H1 (cell line): ENCODE measurements at regions not wholly inside any gene's neighbourhood (a gene's known extent, or its start where the extent isn't known, plus 50 kb on each side); places are given as distances from the start of the nearest gene placed in this dataset.

Source experiments
- CTCF ChIA-PET: fragments of 300-600 bp; sonication (Branson Sonifier 250); formaldehyde crosslinking; loops from one replicate; lab custom pipeline; 2021; ENCODE audit not compliant: partially characterized antibody; lab: Charles Lee
- POLR2A ChIA-PET: fragments of 300-600 bp; sonication (Branson Sonifier 250); formaldehyde crosslinking; loops from one replicate; lab custom pipeline; 2021; ENCODE audit warnings: inconsistent platforms; ENCODE audit not compliant: partially characterized antibody; lab: Charles Lee
- DNase-seq, 2 experiments: peaks; one replicate each; pipeline versions ENCODE4 v3.0.0 to v3.0.0-alpha.2; 2010 to 2022; ENCODE audit warnings: low spot score in 2 of 2, low read depth in 1 of 2, mixed read lengths in 1 of 2
- FAIRE-seq: peaks from 2 replicates; lab custom pipeline; 2011; peaks lifted over from hg19 to GRCh38; lab: Jason Lieb, UNC
- H2AFZ ChIP-seq: 2 replicates; pipeline ENCODE4 v1.8.1; 2012; ENCODE audit warnings: low read length, inconsistent platforms
- H2AK5ac ChIP-seq: 2 replicates; pipeline ENCODE4 v1.6.1; 2013; ENCODE audit warnings: low read depth, low read length
- H2BK120ac ChIP-seq: replicated peaks from 2 replicates; pipeline ENCODE3; 2013; ENCODE audit warnings: low read depth, low read length, inconsistent platforms
- H2BK12ac ChIP-seq: 2 replicates; pipeline ENCODE4 v1.6.1; 2013; ENCODE audit warnings: low read depth, low read length
- H2BK15ac ChIP-seq: 2 replicates; pipeline ENCODE4 v1.6.1; 2013; ENCODE audit warnings: low read length
- H2BK20ac ChIP-seq: 2 replicates; pipeline ENCODE4 v1.6.1; 2013; ENCODE audit warnings: low read length
- H2BK5ac ChIP-seq: 2 replicates; pipeline ENCODE4 v1.6.1; 2013; ENCODE audit warnings: low read depth, low read length
- H3K14ac ChIP-seq: 2 replicates; pipeline ENCODE4 v1.6.1; 2013; ENCODE audit warnings: inconsistent platforms; ENCODE audit not compliant: insufficient read length
- H3K18ac ChIP-seq: 2 replicates; pipeline ENCODE4 v1.6.1; 2013; ENCODE audit warnings: low read length; ENCODE audit errors: extremely low read depth
- H3K23ac ChIP-seq: 2 replicates; pipeline ENCODE4 v1.6.1; 2013; ENCODE audit warnings: inconsistent platforms; ENCODE audit not compliant: insufficient read length
- H3K23me2 ChIP-seq: 2 replicates; pipeline ENCODE4 v1.6.1; 2013; ENCODE audit warnings: low read depth, low read length
- H3K27ac ChIP-seq: 2 replicates; pipeline ENCODE4 v1.6.1; 2011; ENCODE audit warnings: low read depth, low read length, inconsistent platforms
- H3K27me3 ChIP-seq, 4 experiments: replicated peaks in 1 of 4; 1 replicate in 1 of 4; 2 replicates in 3 of 4; pipeline versions ENCODE4 v1.6.1 to v1.8.1; 2011 to 2013; ENCODE audit warnings: low read length in 3 of 4, mild to moderate bottlenecking in 3 of 4, inconsistent platforms in 2 of 4, mixed read lengths in 2 of 4, moderate library complexity in 1 of 4; ENCODE audit not compliant: control insufficient read depth in 3 of 4, insufficient read depth in 3 of 4; ENCODE audit errors: extremely low read depth in 1 of 4
- H3K36me3 ChIP-seq, 4 experiments: 2 replicates each; pipeline versions ENCODE4 v1.6.1 to v1.8.1; 2011 to 2013; ENCODE audit warnings: mild to moderate bottlenecking in 4 of 4, low read length in 3 of 4, moderate library complexity in 2 of 4, control low read depth in 1 of 4, inconsistent platforms in 1 of 4; ENCODE audit not compliant: insufficient read depth in 4 of 4, control insufficient read depth in 2 of 4
- H3K4ac ChIP-seq: replicated peaks from 2 replicates; pipeline ENCODE3; 2013; ENCODE audit warnings: low read length, low read depth, mixed read lengths, inconsistent platforms; ENCODE audit not compliant: insufficient read length
- H3K4me1 ChIP-seq, 4 experiments: replicated peaks in 1 of 4; 1 replicate in 1 of 4; 2 replicates in 3 of 4; pipeline versions ENCODE4 v1.6.1 to v1.8.1; 2011 to 2013; ENCODE audit warnings: low read length in 3 of 4, inconsistent platforms in 2 of 4, mixed read lengths in 1 of 4; ENCODE audit not compliant: insufficient read depth in 4 of 4, control insufficient read depth in 3 of 4
- H3K4me2 ChIP-seq, 2 experiments: 2 replicates each; pipeline versions ENCODE4 v1.6.1 to v1.8.1; 2011 to 2013; ENCODE audit warnings: low read depth in 2 of 2, low read length in 2 of 2, control low read depth in 1 of 2, inconsistent platforms in 1 of 2, mild to moderate bottlenecking in 1 of 2; ENCODE audit not compliant: insufficient read depth in 1 of 2
- H3K4me3 ChIP-seq, 4 experiments: fragments of 200-600, 300-600 bp in 1 of 4; sonication (generic), shearing (Covaris generic), sonication (Bioruptor Twin) in 1 of 4; 2 replicates each; pipeline versions ENCODE4 v1.5.1 to v1.8.1; 2011 to 2016; ENCODE audit warnings: low read length in 4 of 4, low read depth in 3 of 4, control low read depth in 2 of 4, inconsistent platforms in 2 of 4, mild to moderate bottlenecking in 2 of 4, mixed read lengths in 1 of 4, moderate library complexity in 1 of 4; ENCODE audit not compliant: insufficient read depth in 2 of 4; ENCODE audit errors: extremely low read depth in 1 of 4
- H3K56ac ChIP-seq: replicated peaks from 2 replicates; pipeline ENCODE3; 2013; ENCODE audit warnings: low read depth, mild to moderate bottlenecking, mixed read lengths, low read length, inconsistent platforms; ENCODE audit not compliant: insufficient read length
- H3K79me1 ChIP-seq: 2 replicates; pipeline ENCODE4 v1.6.1; 2013; ENCODE audit warnings: low read depth, low read length, control low read depth
- H3K79me2 ChIP-seq, 2 experiments: 2 replicates each; pipeline versions ENCODE4 v1.6.1 to v1.8.1; 2012 to 2013; ENCODE audit warnings: low read length in 2 of 2, mild to moderate bottlenecking in 2 of 2, inconsistent platforms in 1 of 2; ENCODE audit not compliant: insufficient read depth in 2 of 2, control insufficient read depth in 1 of 2
- H3K9ac ChIP-seq, 4 experiments: replicated peaks in 1 of 4; 1 replicate in 1 of 4; 2 replicates in 3 of 4; pipeline versions ENCODE4 v1.6.1 to v1.8.1; 2011 to 2013; ENCODE audit warnings: low read depth in 3 of 4, low read length in 3 of 4, control low read depth in 2 of 4, mild to moderate bottlenecking in 2 of 4, moderate library complexity in 2 of 4, inconsistent platforms in 1 of 4; ENCODE audit errors: extremely low read depth in 1 of 4
- H3K9me3 ChIP-seq, 2 experiments: 2 replicates each; pipeline versions ENCODE4 v1.6.1 to v1.8.1; 2012 to 2013; ENCODE audit warnings: mild to moderate bottlenecking in 2 of 2, moderate library complexity in 2 of 2, control low read depth in 1 of 2, inconsistent platforms in 1 of 2, low read depth in 1 of 2, low read length in 1 of 2, mixed read lengths in 1 of 2; ENCODE audit not compliant: insufficient read depth in 2 of 2
- H4K20me1 ChIP-seq, 2 experiments: replicated peaks in 1 of 2; 2 replicates each; pipeline versions ENCODE3 to v1.8.1; 2011 to 2013; ENCODE audit warnings: inconsistent platforms in 2 of 2, low read length in 2 of 2, mild to moderate bottlenecking in 1 of 2; ENCODE audit not compliant: insufficient read depth in 2 of 2, control insufficient read depth in 1 of 2
- H4K5ac ChIP-seq: 2 replicates; pipeline ENCODE4 v1.6.1; 2013; ENCODE audit warnings: low read length, low read depth, mixed read lengths, inconsistent platforms; ENCODE audit not compliant: insufficient read length
- H4K8ac ChIP-seq: 2 replicates; pipeline ENCODE4 v1.8.0; 2013; ENCODE audit warnings: mild to moderate bottlenecking, moderate library complexity, low read length, inconsistent platforms; ENCODE audit not compliant: insufficient read depth; ENCODE audit errors: extremely low read depth
- H4K91ac ChIP-seq: replicated peaks from 2 replicates; pipeline ENCODE3; 2013; ENCODE audit warnings: low read length, mixed read lengths, inconsistent platforms; ENCODE audit not compliant: insufficient read length
- CEBPB ChIP-seq: IDR thresholded peaks from 2 replicates; pipeline ENCODE4 v1.6.1; 2012; ENCODE audit warnings: low read depth, low read length
- CREB1 ChIP-seq: IDR thresholded peaks from 2 replicates; pipeline ENCODE4 v1.6.1; 2012; ENCODE audit warnings: inconsistent platforms
- CTBP2 ChIP-seq: IDR thresholded peaks from 2 replicates; pipeline ENCODE4 v1.7.0; 2011; ENCODE audit warnings: borderline replicate concordance, mild to moderate bottlenecking, moderate library complexity, mixed read lengths, low read length; ENCODE audit not compliant: insufficient read depth, insufficient read length
- E2F6 ChIP-seq: IDR thresholded peaks from 2 replicates; pipeline ENCODE4 v1.6.1; 2012; ENCODE audit warnings: inconsistent platforms
- MAX ChIP-seq: IDR thresholded peaks from 2 replicates; pipeline ENCODE4 v1.6.1; 2012; ENCODE audit warnings: inconsistent platforms
- RFX5 ChIP-seq: IDR thresholded peaks from 2 replicates; pipeline ENCODE4 v1.6.1; 2011; ENCODE audit warnings: low read depth, low read length, improper control_type of control experiment, borderline replicate concordance
- RXRA ChIP-seq: IDR thresholded peaks from 2 replicates; pipeline ENCODE4 v1.6.1; 2011; ENCODE audit warnings: low read depth, mild to moderate bottlenecking, low read length, moderate library complexity; ENCODE audit not compliant: insufficient read depth
- SIN3A ChIP-seq, 2 experiments: IDR thresholded peaks in 1 of 2; conservative IDR thresholded peaks in 1 of 2; 2 replicates each; pipeline ENCODE4 v1.6.1; 2011 to 2012; ENCODE audit warnings: low read length in 2 of 2, improper control_type of control experiment in 1 of 2, low read depth in 1 of 2, mild to moderate bottlenecking in 1 of 2
- SP1 ChIP-seq: IDR thresholded peaks from 2 replicates; pipeline ENCODE4 v1.6.1; 2011; ENCODE audit warnings: low read depth, low read length
- SP4 ChIP-seq: IDR thresholded peaks from 2 replicates; pipeline ENCODE4 v1.6.1; 2012; ENCODE audit warnings: low read length, inconsistent platforms
- TAF1 ChIP-seq: IDR thresholded peaks from 2 replicates; pipeline ENCODE4 v1.6.1; 2011; ENCODE audit warnings: mild to moderate bottlenecking, low read depth, low read length
- USF2 ChIP-seq: IDR thresholded peaks from 2 replicates; pipeline ENCODE4 v1.6.1; 2011; ENCODE audit warnings: low read length, improper control_type of control experiment
- WGBS, 2 experiments: shearing (Covaris generic) in 1 of 2; methylation state at CpG; one replicate each; pipeline versions ENCODE4 v1.1.6 to v1.1.7; 2013 to 2015; ENCODE audit warnings: low lambda C conversion rate in 2 of 2, mixed read lengths in 2 of 2, inconsistent platforms in 1 of 2, low coverage in 1 of 2, missing lambda C conversion rate in 1 of 2; ENCODE audit not compliant: insufficient replicate concordance in 2 of 2, insufficient coverage in 1 of 2, insufficient read length in 1 of 2; ENCODE audit errors: extremely low coverage in 1 of 2, missing lambda C conversion rate in 1 of 2; 5-methylcytosine and 5-hydroxymethylcytosine counted together

- WGBS, 2 experiments = 90% methylated on average over 5 of the region's 5 CpGs; no CpG with 5 or more reads in 1 of the 2 experiments
- TF ChIP-seq RFX5 (no peak), CEBPB (no peak), CREB1 (no peak), SIN3A (conservative IDR thresholded peaks at IDR 0.05 in 1 of 2, IDR thresholded peaks at IDR 0.05 in 1 of 2; ENCODE audit: low read depth in 1 of 2, low read length in 2 of 2) (no peak), TAF1 (no peak), E2F6 (no peak), MAX (no peak), CTBP2 (no peak), RXRA (no peak), USF2 (no peak), SP4 (no peak), SP1 (no peak)
Observed at GRCh38 chr15:72979791-72980190, 72.5 kb upstream of the NEO1 start.

More at GRCh38 chr15:72979791-72980190, 72.5 kb upstream of the NEO1 start:
- no peak overlapping the region for H2BK12ac ChIP-seq
- no peaks in the 10 kb centered on the region for H4K20me1 ChIP-seq
- no peak overlapping the region for H2BK15ac ChIP-seq
- DNase-seq = no peak
- no peak for FAIRE-seq
- H3K14ac ChIP-seq = no peak overlapping the region
- H4K8ac ChIP-seq = no peak overlapping the region
- H4K5ac ChIP-seq = no peak overlapping the region
- H3K4me1 ChIP-seq = no peaks in the 10 kb centered on the region
- no peak overlapping the region for H3K18ac ChIP-seq
- H3K23ac ChIP-seq = no peak overlapping the region
- H3K79me1 ChIP-seq = no peaks in the 10 kb centered on the region
- H3K4me2 ChIP-seq = no peak overlapping the region
- no peak overlapping the region for H2BK20ac ChIP-seq
- no peak overlapping the region; a peak in 2 of 7 replicates for H3K9ac ChIP-seq
- H3K36me3 ChIP-seq = no peaks in the 10 kb centered on the region
- H3K9me3 ChIP-seq = no peaks in the 10 kb centered on the region
- CTCF ChIA-PET = interaction anchor here (0.6 kb wide), 1 partner anchor 9 kb away, joined by 3 read pairs; no protein-coding TSS in a partner anchor
- H2BK5ac ChIP-seq = no peak overlapping the region
- H2BK120ac ChIP-seq = no peak overlapping the region
- no peaks in the 10 kb centered on the region for H3K79me2 ChIP-seq
- H4K91ac ChIP-seq = no peak overlapping the region
- no peaks in the 10 kb centered on the region for H3K27me3 ChIP-seq
- no peak overlapping the region for H3K56ac ChIP-seq
- no peak overlapping the region for H2AK5ac ChIP-seq
- H2AFZ ChIP-seq = no peak overlapping the region
- H3K4me3 ChIP-seq = no peak overlapping the region
- no peak overlapping the region for H3K4ac ChIP-seq
- H3K23me2 ChIP-seq = no peaks in the 10 kb centered on the region
- POLR2A ChIA-PET = no interaction called here
- no peak overlapping the region for H3K27ac ChIP-seq
